Heart right ventricle (tissue), 16 donors: ENCODE measurements at regions not wholly inside any gene's neighbourhood (a gene's known extent, or its start where the extent isn't known, plus 50 kb on each side); places are given as distances from the start of the nearest gene placed in this dataset.

ENCODE experiments used
- ATAC-seq, 8 donors: fragments of 200-7000 bp; cut with Tn5 transposase; one replicate each; pipeline ENCODE4 v1.9.1; 2020; ENCODE audit warnings: mild to moderate bottlenecking in 8 of 8, moderate library complexity in 8 of 8, moderate number of reproducible peaks in 1 of 8
- DNase-seq, 2 donors: peaks; one replicate each; pipeline ENCODE4 v3.0.0-alpha.2; 2020
- H3K27ac ChIP-seq, 10 donors: fragments of 200-600 bp; sonication (generic) in 2 of 10; one replicate each; pipeline versions ENCODE4 v1.5.0 to v1.8.0; 2020 to 2022; ENCODE audit warnings: mild to moderate bottlenecking in 3 of 10
- H3K27me3 ChIP-seq, 7 donors: fragments of 200-600 bp; one replicate each; pipeline ENCODE4 v1.8.0; 2021 to 2022; ENCODE audit warnings: mild to moderate bottlenecking in 2 of 7
- H3K36me3 ChIP-seq, 9 donors: fragments of 200-600 bp; sonication (generic) in 1 of 9; one replicate each; pipeline versions ENCODE4 v1.5.0 to v1.8.0; 2020 to 2022; ENCODE audit warnings: mild to moderate bottlenecking in 2 of 9
- H3K4me1 ChIP-seq, 9 donors: fragments of 200-600 bp; sonication (generic) in 1 of 9; one replicate each; pipeline versions ENCODE4 v1.5.0 to v1.8.0; 2020 to 2022; ENCODE audit warnings: mild to moderate bottlenecking in 4 of 9
- H3K4me3 ChIP-seq, 10 donors: fragments of 200-600 bp; sonication (generic) in 2 of 10; one replicate each; pipeline versions ENCODE4 v1.5.0 to v1.8.0; 2020 to 2022; ENCODE audit warnings: mild to moderate bottlenecking in 7 of 10, moderate library complexity in 2 of 10
- H3K9me3 ChIP-seq, 11 donors: fragments of 200-600 bp in 10 of 11; sonication (generic) in 2 of 11; one replicate each; pipeline versions ENCODE4 v1.5.0 to v1.8.0; 2013 to 2022; ENCODE audit warnings: mild to moderate bottlenecking in 2 of 11, control low read depth in 1 of 11, moderate library complexity in 1 of 11
- WGBS, 2 donors: extraction: QIAGEN DNeasy Blood & Tissue Kit; methylation state at CpG; one replicate each; pipeline ENCODE4 v1.1.7; 2013; ENCODE audit warnings: inconsistent platforms in 1 of 2; 5-methylcytosine and 5-hydroxymethylcytosine counted together
- intact Hi-C, 10 donors: fragments of 100-400 bp; cut with DNase I; formaldehyde crosslinking; loops; one replicate each; pipeline versions ENCODE4 v1.11.1 to v1.14.2; 2022
- TF ChIP-seq, protein P1 (sequence below), 9 donors: fragments of 200-600 bp; sonication (generic) in 2 of 9; IDR thresholded peaks; one replicate each; pipeline versions ENCODE4 v1.5.0 to v1.8.0; 2021 to 2022; ENCODE audit warnings: antibody characterized with exemption in 9 of 9, mild to moderate bottlenecking in 5 of 9, moderate library complexity in 1 of 9
- donor health status: Arrhythmogenic right ventricular cardiomyopathy.
- donor health status: ischemic (EF 13 %, LVEDD 7.1; RV severe dilation, severe dysfunction).
- donor health status: healthy with polysubstance abuse.
- donor health status: DM: no; HTN: yes; CAD: no.
- donor health status: DM: no; HTN: no; CAD: no.
- donor health status: ischemic (EF 25% LVEDD 6.9; RV normal size, moderate dysfunction).
- donor health status: ischemic (EF 25% LVEDD 5.7; RV mildly dilated, moderate dysfunction).
- donor health status: healthy.
- donor health status: DM: yes; HTN: yes; CAD: no.
- donor health status: Ischemic cardiomyopathy.
- donor health status: ischemic (EF 35%, LVEDD 5.7; RV mildly dilated, moderate dysfunction).
- donor health status: nonischemic (EF 11% LVEDD 7.7; RV severe dilation, severe dysfunction).
- donor health status: DM: yes; HTN: yes; CAD: no.
- donor health status: PGD.
- donor health status: ischemic (EF 29% LVEDD 5.4; RV normal size, mild dysfunction).
- donor health status: nonischemic (EF 23%, LVEDD 6.1; RV moderate dilation, normal function).

DNA sequence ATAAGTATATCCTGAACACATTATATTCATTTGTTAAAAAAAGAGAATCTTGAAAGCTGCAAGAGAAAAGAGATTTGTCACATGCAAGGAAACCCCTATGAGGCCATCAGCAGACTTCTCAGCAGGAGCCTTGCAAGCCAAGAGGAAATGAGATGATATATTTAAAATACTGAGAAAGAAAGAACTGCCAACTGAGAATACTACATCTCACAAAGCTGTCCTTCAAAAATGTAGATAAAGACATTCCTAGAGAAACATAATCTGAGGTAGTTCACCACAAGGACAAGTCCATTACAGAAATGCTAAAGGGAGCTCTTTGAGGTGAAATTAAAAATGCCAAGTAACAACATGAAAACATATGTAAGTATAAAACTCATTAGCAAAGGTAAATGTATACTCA is 224.4 kb upstream of the MBL2 start:
- no peaks in the 10 kb centered on the region for H3K27me3 ChIP-seq
- no peaks in the 10 kb centered on the region for H3K36me3 ChIP-seq
- no peak overlapping the region for H3K4me3 ChIP-seq
- DNase-seq (no peak), ATAC-seq (no peak)
- no peak overlapping the region for H3K27ac ChIP-seq
- intact Hi-C loops: no loop called here
- no peaks in the 10 kb centered on the region for H3K9me3 ChIP-seq
- TF ChIP-seq, protein P1, sequence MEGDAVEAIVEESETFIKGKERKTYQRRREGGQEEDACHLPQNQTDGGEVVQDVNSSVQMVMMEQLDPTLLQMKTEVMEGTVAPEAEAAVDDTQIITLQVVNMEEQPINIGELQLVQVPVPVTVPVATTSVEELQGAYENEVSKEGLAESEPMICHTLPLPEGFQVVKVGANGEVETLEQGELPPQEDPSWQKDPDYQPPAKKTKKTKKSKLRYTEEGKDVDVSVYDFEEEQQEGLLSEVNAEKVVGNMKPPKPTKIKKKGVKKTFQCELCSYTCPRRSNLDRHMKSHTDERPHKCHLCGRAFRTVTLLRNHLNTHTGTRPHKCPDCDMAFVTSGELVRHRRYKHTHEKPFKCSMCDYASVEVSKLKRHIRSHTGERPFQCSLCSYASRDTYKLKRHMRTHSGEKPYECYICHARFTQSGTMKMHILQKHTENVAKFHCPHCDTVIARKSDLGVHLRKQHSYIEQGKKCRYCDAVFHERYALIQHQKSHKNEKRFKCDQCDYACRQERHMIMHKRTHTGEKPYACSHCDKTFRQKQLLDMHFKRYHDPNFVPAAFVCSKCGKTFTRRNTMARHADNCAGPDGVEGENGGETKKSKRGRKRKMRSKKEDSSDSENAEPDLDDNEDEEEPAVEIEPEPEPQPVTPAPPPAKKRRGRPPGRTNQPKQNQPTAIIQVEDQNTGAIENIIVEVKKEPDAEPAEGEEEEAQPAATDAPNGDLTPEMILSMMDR (IDR thresholded peaks at IDR 0.05): no peak
- H3K4me1 ChIP-seq: no peaks in the 10 kb centered on the region

DNA sequence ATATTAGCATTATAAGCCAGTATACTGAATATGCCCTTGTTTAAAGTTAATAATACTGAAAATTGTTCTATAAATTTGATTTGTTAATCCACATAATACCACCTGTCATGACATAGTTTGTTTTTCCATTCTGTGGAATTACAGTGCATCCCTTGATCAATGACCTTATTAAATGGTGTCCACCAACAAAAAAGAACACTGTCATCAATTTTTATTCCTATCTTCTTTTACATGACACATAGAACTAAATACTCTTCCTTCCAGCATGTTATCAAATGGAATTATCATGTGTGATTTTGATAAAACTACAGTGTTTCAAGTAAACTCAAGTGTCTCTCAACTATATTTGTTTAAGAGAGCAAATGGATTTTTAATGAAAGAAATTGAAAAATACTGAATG is 221.8 kb upstream of the MBL2 start:
- Histone ChIP-seq H3K9me3 (no peaks in the 10 kb centered on the region), H3K4me1 (no peaks in the 10 kb centered on the region), H3K4me3 (no peak overlapping the region), H3K27ac (no peak overlapping the region), H3K27me3 (no peaks in the 10 kb centered on the region), H3K36me3 (no peaks in the 10 kb centered on the region)
- TF ChIP-seq, protein P1 (IDR thresholded peaks at IDR 0.05): no peak
- intact Hi-C loops: no loop called here
- DNase-seq (no peak), ATAC-seq (no peak)

DNA sequence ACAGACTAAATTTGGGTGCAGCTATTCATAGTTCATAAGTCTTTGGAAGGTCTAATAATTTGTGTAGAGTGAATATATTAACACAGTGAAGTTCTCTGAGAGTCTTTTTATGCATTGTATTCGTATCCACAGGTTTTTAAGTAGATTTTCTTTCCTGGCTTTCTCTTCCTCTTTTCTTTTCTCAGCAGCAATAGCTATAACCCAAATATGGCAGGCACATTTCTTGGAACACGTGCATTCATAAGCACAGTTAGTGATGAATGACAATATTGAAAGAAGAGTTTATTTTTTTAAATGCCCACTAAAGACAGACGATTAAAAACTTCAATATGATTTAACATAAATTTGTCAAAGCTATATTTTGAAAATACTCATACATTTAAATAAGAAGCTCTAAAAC is 220.5 kb upstream of the MBL2 start:
- Histone ChIP-seq H3K4me1 (no peaks in the 10 kb centered on the region), H3K27me3 (no peaks in the 10 kb centered on the region), H3K36me3 (no peaks in the 10 kb centered on the region), H3K4me3 (no peak overlapping the region), H3K9me3 (no peaks in the 10 kb centered on the region), H3K27ac (no peak overlapping the region)
- no peak for DNase-seq
- no peak for ATAC-seq
- TF ChIP-seq, protein P1 (IDR thresholded peaks at IDR 0.05): no peak
- intact Hi-C loops: no loop called here
- 69 to 75% methylated on average over 3 of the region's 3 CpGs for WGBS, 2 donors

DNA sequence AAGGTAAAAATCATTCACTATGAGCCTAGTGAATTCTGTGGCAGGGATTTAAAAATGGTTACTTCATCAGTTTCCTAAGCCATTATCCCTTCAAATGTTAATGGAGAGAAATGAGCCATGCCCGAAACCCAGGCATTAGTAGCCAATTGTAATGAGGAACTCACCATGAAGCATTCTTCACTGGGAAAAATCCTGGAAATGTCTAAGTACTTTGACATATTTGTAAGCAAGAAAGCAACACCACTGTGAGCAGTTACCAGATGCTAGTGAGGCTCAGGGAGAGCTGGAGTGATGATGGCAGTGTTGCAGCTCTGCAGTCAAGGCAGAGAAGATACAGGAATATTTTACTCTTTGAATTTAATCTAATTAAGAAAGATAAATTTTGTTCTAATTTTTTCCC is 220.0 kb upstream of the MBL2 start:
- no peaks in the 10 kb centered on the region for H3K4me1 ChIP-seq
- WGBS, 2 donors: 83 to 98% methylated on average over 1 of the region's 1 CpG
- TF ChIP-seq, protein P1 (IDR thresholded peaks at IDR 0.05): no peak
- intact Hi-C loops: no loop called here
- H3K27ac ChIP-seq: no peak overlapping the region
- H3K36me3 ChIP-seq: no peaks in the 10 kb centered on the region
- ATAC-seq: no peak
- no peaks in the 10 kb centered on the region for H3K9me3 ChIP-seq
- H3K4me3 ChIP-seq: no peak overlapping the region
- H3K27me3 ChIP-seq: no peaks in the 10 kb centered on the region
- no peak for DNase-seq

DNA sequence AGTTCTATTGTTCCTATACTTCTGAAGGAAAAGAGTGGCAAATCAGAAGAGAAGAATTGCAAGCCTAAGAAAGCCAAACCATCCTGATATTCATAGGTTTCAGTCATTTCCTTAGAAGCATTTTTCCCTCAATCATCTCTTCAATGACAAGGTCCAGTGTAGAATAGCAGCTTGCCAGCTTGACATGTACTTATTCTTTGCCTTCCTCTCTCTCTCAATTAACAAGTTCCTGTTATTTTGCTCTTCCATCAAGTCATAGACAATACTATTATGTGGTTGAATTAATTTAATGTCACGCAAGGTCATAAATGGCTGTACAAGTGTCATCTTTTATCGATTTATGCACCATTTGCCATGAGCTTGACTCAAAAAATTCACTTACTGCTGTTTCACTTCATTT is 216.3 kb upstream of the MBL2 start:
- Histone ChIP-seq H3K9me3 (no peaks in the 10 kb centered on the region), H3K27ac (no peak overlapping the region), H3K36me3 (no peaks in the 10 kb centered on the region), H3K27me3 (no peaks in the 10 kb centered on the region), H3K4me3 (no peak overlapping the region), H3K4me1 (no peaks in the 10 kb centered on the region)
- whole genome bisulfite sequencing, 2 donors: 84 to 87% methylated on average over 2 of the region's 2 CpGs
- ATAC-seq: no peak
- TF ChIP-seq, protein P1 (IDR thresholded peaks at IDR 0.05): no peak
- intact Hi-C loops: no loop called here
- DNase-seq: no peak
